Right lobe of liver (tissue), 4 donors: ENCODE measurements at regions not wholly inside any gene's neighbourhood (a gene's known extent, or its start where the extent isn't known, plus 50 kb on each side); places are given as distances from the start of the nearest gene placed in this dataset.

Experiments
- POLR2A ChIP-seq: fragments of 450-650 bp; IDR thresholded peaks from one replicate; pipeline ENCODE4 v1.6.1; 2017; ENCODE audit warnings: antibody characterized with exemption, mild to moderate bottlenecking
- TF ChIP-seq, protein P1 (sequence below), 4 donors: fragments of 200-600 bp in 3 of 4; fragments of 450-650 bp in 1 of 4; IDR thresholded peaks; one replicate each; pipeline versions ENCODE4 v1.5.1 to v1.8.0; 2016 to 2022; ENCODE audit warnings: antibody characterized with exemption in 4 of 4, mild to moderate bottlenecking in 2 of 4
- donor health status: DM: no; HTN: no; CAD: no.
- donor health status: DM: no; HTN: no; CAD: no.
- donor health status: DM: no; HTN: yes; CAD: no.

DNA sequence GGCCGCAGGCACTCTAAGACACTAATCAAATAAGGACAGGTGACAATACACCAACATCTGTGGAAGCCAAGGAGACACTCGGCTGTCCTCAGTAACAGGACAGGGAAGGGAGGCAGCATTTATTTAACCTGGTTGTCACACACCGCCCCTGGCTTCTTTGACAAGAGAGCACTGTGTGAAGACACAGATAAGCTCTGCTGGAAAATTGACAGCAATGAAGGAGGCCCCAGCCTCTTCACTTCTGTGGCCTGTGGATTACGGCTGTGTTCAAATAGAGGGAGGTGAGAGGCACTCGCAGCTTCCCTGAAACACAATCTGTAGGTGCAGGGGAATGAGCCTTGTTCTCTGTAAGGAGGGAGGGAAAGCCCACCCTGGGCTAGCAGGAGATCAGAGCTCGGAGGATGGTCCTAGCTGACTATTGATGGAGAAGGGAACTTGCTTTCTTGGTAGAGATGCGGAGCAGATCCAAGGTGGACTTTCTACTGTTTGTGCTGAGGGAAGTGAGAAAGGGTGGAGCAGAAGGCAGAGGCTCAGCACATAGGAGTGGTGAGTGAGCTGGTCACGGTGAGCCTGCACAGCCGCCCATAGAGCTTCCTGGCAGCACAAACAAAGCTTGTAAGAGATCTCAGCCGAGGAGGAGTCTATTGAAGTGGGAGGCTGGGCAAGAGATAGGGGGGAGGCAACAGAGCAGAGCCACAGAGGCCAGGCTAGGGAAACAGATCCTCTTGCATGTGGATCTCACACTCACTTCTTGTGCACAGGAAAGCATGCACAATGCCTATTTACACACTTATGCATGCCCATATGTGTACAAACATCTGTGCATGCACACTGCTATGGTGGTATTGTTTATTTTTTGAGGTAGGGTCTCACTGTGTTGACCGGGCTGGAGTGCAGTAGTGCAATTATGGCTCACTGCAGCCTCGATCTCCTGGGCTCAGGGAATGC lies 114.6 kb upstream of the THY1 start:
- TF ChIP-seq, protein P1, sequence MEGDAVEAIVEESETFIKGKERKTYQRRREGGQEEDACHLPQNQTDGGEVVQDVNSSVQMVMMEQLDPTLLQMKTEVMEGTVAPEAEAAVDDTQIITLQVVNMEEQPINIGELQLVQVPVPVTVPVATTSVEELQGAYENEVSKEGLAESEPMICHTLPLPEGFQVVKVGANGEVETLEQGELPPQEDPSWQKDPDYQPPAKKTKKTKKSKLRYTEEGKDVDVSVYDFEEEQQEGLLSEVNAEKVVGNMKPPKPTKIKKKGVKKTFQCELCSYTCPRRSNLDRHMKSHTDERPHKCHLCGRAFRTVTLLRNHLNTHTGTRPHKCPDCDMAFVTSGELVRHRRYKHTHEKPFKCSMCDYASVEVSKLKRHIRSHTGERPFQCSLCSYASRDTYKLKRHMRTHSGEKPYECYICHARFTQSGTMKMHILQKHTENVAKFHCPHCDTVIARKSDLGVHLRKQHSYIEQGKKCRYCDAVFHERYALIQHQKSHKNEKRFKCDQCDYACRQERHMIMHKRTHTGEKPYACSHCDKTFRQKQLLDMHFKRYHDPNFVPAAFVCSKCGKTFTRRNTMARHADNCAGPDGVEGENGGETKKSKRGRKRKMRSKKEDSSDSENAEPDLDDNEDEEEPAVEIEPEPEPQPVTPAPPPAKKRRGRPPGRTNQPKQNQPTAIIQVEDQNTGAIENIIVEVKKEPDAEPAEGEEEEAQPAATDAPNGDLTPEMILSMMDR (IDR thresholded peaks at IDR 0.05): no peak
- TF ChIP-seq POLR2A: no peak
